Hepatocyte (in vitro differentiated cells): ENCODE measurements at regions not wholly inside any gene's neighbourhood (a gene's known extent, or its start where the extent isn't known, plus 50 kb on each side); places are given as distances from the start of the nearest gene placed in this dataset.

ENCODE experiments used
- CTCF ChIP-seq: fragments of 200-600 bp; sonication (generic); IDR thresholded peaks from 2 replicates; pipeline ENCODE4 v1.5.1; 2016; ENCODE audit warnings: antibody characterized with exemption, mild to moderate bottlenecking; ENCODE audit not compliant: poor library complexity
- EZH2 ChIP-seq: fragments of 200-600 bp; sonication (generic); IDR thresholded peaks from 2 replicates; pipeline ENCODE4 v1.6.1; 2016; ENCODE audit warnings: antibody characterized with exemption, mild to moderate bottlenecking, borderline replicate concordance
- EZH2phosphoT487 ChIP-seq: fragments of 200-600 bp; sonication (generic); IDR thresholded peaks from one replicate; pipeline ENCODE4 v1.6.1; 2018; ENCODE audit warnings: antibody characterized with exemption, mild to moderate bottlenecking, low read depth, moderate library complexity; ENCODE audit not compliant: unreplicated experiment, severe bottlenecking

- no peak for TF ChIP-seq CTCF
- TF ChIP-seq EZH2, result no peak
- TF ChIP-seq EZH2phosphoT487, result no peak
Measured at GRCh38 chr20:23165307-23165750, 79.2 kb upstream of the CD93 start.
